ENCODE measurements at regions not wholly inside any gene's neighbourhood (a gene's known extent, or its start where the extent isn't known, plus 50 kb on each side); places are given as distances from the start of the nearest gene placed in this dataset.

GRCh38 chr3:63753567-63753966, 65.5 kb upstream of the C3orf49 start:
- Histone ChIP-seq H3K9me3 (no peaks in the 10 kb centered on the region), H3K27me3 (no peaks in the 10 kb centered on the region), H3K4me1 (no peaks in the 10 kb centered on the region), H3K27ac (no peak overlapping the region), H3K4me3 (no peak overlapping the region), H3K36me3 (no peaks in the 10 kb centered on the region)
- no peak for ATAC-seq
- intact Hi-C loops (cut with DNase I), result no loop called here
- no peak for DNase-seq
- no peak for TF ChIP-seq CTCF (IDR thresholded peaks at IDR 0.05)

GRCh38 chr3:63753995-63754394, 65.1 kb upstream of the C3orf49 start:
- intact Hi-C loops (cut with DNase I), result no loop called here

GRCh38 chr3:63762180-63762579, 56.9 kb upstream of the C3orf49 start:
- no peak for ATAC-seq
- no peak for DNase-seq

More at GRCh38 chr3:63753995-63754394, 65.1 kb upstream of the C3orf49 start:
- Histone ChIP-seq H3K27ac (no peak overlapping the region), H3K36me3 (no peaks in the 10 kb centered on the region), H3K4me3 (no peak overlapping the region), H3K27me3 (no peaks in the 10 kb centered on the region), H3K4me1 (no peaks in the 10 kb centered on the region), H3K9me3 (no peaks in the 10 kb centered on the region)
- no peak for ATAC-seq
- no peak for TF ChIP-seq CTCF (IDR thresholded peaks at IDR 0.05)
- DNase-seq, result no peak

GRCh38 chr3:63762934-63763550, 56.1 kb upstream of the C3orf49 start:
- Histone ChIP-seq H3K27ac (no peak overlapping the region), H3K27me3 (no peaks in the 10 kb centered on the region), H3K9me3 (no peaks in the 10 kb centered on the region), H3K4me3 (no peak overlapping the region), H3K36me3 (no peaks in the 10 kb centered on the region), H3K4me1 (no peaks in the 10 kb centered on the region)
- no peak for DNase-seq
- intact Hi-C loops (cut with DNase I), result no loop called here
- TF ChIP-seq CTCF (IDR thresholded peaks at IDR 0.05), result no peak
- ATAC-seq, result no peak

More at GRCh38 chr3:63762180-63762579, 56.9 kb upstream of the C3orf49 start:
- no peaks in the 10 kb centered on the region for H3K27me3 ChIP-seq
- H3K36me3 ChIP-seq, result no peaks in the 10 kb centered on the region
- no peak overlapping the region for H3K27ac ChIP-seq
- H3K4me1 ChIP-seq, result no peaks in the 10 kb centered on the region
- no peak overlapping the region for H3K4me3 ChIP-seq
- no peaks in the 10 kb centered on the region for H3K9me3 ChIP-seq
- TF ChIP-seq CTCF (IDR thresholded peaks at IDR 0.05), result no peak
- intact Hi-C loops (cut with DNase I), result no loop called here

- Histone ChIP-seq H3K4me3 (no peak overlapping the region), H3K36me3 (no peaks in the 10 kb centered on the region), H3K9me3 (no peaks in the 10 kb centered on the region), H3K27ac (no peak overlapping the region), H3K4me1 (no peaks in the 10 kb centered on the region), H3K27me3 (no peaks in the 10 kb centered on the region)
- ATAC-seq (no peak), DNase-seq (no peak)
- intact Hi-C loops (cut with DNase I), result no loop called here
- no peak for TF ChIP-seq CTCF (IDR thresholded peaks at IDR 0.05)
These were observed 54.6 kb upstream of the C3orf49 start for GRCh38 chr3:63764511-63764910.

GRCh38 chr3:63766261-63766660, 52.8 kb upstream of the C3orf49 start:
- no peak for ATAC-seq

More at GRCh38 chr3:63766261-63766660, 52.8 kb upstream of the C3orf49 start:
- intact Hi-C loops (cut with DNase I), result no loop called here
- H3K27ac ChIP-seq, result no peak overlapping the region
- no peak overlapping the region for H3K4me3 ChIP-seq
- DNase-seq, result no peak
- no peaks in the 10 kb centered on the region for H3K4me1 ChIP-seq
- no peaks in the 10 kb centered on the region for H3K36me3 ChIP-seq
- no peaks in the 10 kb centered on the region for H3K9me3 ChIP-seq
- H3K27me3 ChIP-seq, result no peaks in the 10 kb centered on the region
- TF ChIP-seq CTCF (IDR thresholded peaks at IDR 0.05), result no peak

All from upper lobe of right lung (tissue), 1 donor.